SK-N-SH treated with all-trans-retinoic acid at 6 μM for 48 hours (cell line): ENCODE measurements at regions not wholly inside any gene's neighbourhood (a gene's known extent, or its start where the extent isn't known, plus 50 kb on each side); places are given as distances from the start of the nearest gene placed in this dataset.

Experiments
- CSRNP3 ChIP-seq: fragments of 250-450 bp; sonication (Bioruptor Pico); IDR thresholded peaks from 2 replicates; pipeline ENCODE4 v1.5.1; 2021; ENCODE audit warnings: mild to moderate bottlenecking, moderate library complexity
- RARB ChIP-seq: fragments of 250-450 bp; sonication (Bioruptor Pico); IDR thresholded peaks from 2 replicates; pipeline ENCODE4 v1.8.0; 2021; ENCODE audit warnings: mild to moderate bottlenecking, moderate library complexity
- ZC3H10 ChIP-seq: fragments of 250-450 bp; sonication (Bioruptor Pico); IDR thresholded peaks from 2 replicates; pipeline ENCODE4 v1.5.1; 2021; ENCODE audit warnings: mild to moderate bottlenecking, moderate library complexity
- ZFP3 ChIP-seq: fragments of 250-450 bp; sonication (Bioruptor Pico); IDR thresholded peaks from 2 replicates; pipeline ENCODE4 v1.5.0; 2020; ENCODE audit warnings: mild to moderate bottlenecking, moderate library complexity

- no peak for TF ChIP-seq ZC3H10
- TF ChIP-seq CSRNP3 (CRISPR knock-in tag): no peak
- TF ChIP-seq ZFP3 (CRISPR knock-in tag): no peak
- TF ChIP-seq RARB (CRISPR knock-in tag): no peak
Measured at GRCh38 chr10:3887404-3887803, 102.4 kb upstream of the KLF6 start.
